GM10266 (cell line): ENCODE measurements at regions not wholly inside any gene's neighbourhood (a gene's known extent, or its start where the extent isn't known, plus 50 kb on each side); places are given as distances from the start of the nearest gene placed in this dataset.

Source experiments
- DNase-seq: peaks from one replicate; pipeline ENCODE4 v3.0.0; 2012; ENCODE audit errors: extremely low spot score
- CTCF ChIP-seq: IDR thresholded peaks from 2 replicates; pipeline ENCODE4 v1.5.1; 2012; ENCODE audit warnings: mild to moderate bottlenecking, low read depth; ENCODE audit not compliant: control insufficient read depth, insufficient read depth; ENCODE audit errors: missing control alignments

DNA sequence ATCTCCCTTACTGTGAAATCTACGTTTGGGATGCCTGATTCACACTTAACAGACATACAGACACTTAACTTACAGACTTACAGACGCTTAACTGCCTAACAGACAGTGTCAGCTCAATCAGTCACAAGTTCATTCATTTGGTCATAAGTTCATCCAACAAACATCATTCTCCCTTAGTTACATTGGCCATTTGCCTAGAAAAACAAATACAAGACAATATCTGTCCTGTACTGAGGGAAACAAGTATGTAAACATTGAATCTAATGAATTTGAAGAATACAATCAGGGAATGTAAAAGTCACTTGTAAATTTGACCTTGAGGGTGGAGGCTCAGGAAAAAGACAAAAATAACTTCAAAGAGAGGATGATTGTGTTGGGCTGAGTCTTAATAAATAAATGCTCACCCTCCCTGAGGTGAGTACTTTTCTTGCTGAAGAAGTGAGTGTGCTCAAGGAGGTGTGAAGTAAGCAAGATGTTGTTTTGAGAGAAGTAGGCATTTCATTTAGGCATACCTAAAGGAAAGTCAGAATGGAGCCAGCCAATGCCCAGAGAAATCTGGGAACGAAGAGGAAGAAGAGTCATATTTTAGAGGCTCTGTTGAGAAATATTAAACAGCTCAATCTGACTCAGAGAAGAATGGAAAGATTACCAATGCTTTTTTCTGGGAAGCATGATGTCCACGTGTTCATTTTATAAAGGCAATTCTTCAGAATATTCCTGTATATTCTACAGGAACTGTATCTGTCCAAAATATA lies 958.4 kb upstream of the SLC10A2 start:
- no peak for TF ChIP-seq CTCF
- DNase-seq = no peak

- no peak for TF ChIP-seq CTCF
- no peak for DNase-seq
Measured at GRCh38 chr13:104021806-104022397, 955.7 kb upstream of the SLC10A2 start.

DNA sequence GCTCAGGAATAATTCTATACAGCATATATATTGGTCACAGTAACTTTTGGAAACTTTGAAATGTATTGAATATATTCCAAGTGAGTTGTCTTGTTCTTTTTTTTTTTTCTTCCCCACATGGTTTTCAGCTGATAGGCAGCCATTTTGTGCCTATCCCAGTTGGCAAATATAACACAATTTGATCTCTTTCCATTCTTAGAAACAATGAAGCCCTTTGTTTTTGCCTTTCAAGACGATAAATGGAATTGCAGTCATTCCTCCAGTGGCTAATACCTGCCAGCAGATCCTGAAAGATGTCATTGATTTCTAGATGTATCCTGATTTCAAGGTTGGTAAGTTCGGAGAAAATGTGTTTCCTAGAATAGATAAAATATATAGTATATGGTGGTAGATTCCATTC lies 951.1 kb upstream of the SLC10A2 start:
- no peak for DNase-seq
- no peak for TF ChIP-seq CTCF

DNA sequence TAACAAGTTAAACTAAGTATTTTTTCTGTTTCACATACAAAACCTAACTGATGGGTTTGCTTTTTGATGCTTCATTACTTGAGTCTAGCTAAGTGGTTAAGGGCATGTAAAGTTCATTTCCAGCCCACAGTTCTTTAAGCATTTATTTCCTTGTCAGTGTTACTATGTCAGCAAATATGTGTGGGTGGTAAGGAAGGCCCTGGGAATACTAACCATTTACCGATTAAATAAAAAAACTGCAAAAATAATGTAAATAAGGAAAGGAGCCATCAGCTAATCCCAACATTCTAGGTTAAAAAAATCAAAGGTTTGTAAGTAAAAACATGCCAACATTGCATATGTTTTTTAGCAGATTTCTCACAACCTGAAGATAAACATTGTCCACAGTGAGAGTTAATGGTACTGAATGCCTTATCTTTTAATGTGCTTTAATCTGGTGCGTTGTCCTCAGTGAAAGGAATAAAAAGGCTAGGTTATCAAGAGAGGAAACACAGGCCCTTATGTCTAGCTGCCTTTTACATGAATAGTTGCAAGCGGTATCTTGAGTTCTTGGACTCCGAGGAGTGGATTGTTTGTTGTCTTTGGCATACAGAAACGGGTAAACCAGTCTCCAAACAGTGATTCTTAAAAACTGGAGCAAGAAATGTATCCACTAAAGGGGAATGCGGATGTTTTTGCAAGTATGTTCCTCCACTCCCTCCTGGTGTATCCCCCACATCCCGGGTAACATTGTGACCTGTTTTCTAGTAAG lies 949.6 kb upstream of the SLC10A2 start:
- no peak for TF ChIP-seq CTCF
- no peak for DNase-seq

DNA sequence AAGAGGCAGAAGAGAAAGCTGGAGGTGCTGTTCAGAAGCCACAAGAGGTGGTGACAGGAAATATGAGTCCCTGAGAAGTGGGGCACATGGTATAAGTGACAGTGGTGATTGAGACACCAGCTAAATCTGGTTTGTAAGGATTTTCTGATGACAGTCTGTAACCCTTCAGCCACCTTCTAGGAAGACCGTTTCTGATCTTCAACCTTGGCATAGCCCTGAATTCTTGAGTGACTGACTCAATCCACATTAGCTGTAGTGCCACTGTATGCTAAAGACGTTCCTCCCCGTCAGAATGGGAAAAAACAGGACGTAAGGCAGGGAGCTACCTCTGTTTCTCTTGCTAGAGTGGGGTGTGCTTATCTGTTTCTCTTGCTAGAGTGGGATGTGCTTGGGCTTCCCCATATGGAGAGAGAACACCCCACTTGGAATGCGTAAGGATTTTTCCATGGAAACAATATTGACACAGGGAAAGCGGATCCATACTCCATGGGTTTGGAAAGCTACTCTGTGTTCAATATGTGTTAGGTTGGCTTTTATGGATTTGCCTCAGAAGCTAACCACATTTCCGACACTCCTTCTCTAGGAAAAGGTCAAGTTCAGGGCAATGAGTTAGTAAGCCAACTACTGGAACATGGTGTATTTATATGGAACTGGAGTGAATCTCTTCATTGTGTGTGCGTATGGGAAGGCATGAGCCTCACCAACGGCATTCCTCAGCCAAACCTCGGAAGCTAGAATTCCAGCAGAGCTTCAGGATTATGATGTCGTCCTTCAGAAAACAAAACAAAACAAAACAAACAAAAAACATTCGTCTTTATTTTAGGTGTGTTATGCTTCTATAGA lies 948.8 kb upstream of the SLC10A2 start:
- no peak for TF ChIP-seq CTCF
- DNase-seq = no peak

GRCh38 chr13:104011505-104012241 lies 945.5 kb upstream of the SLC10A2 start:
- no peak for DNase-seq
- no peak for TF ChIP-seq CTCF
